Neuronal stem cell (in vitro differentiated cells): ENCODE measurements at regions not wholly inside any gene's neighbourhood (a gene's known extent, or its start where the extent isn't known, plus 50 kb on each side); places are given as distances from the start of the nearest gene placed in this dataset.
A peak's percentile ranks its signal among the peaks of the same experiment; 100 is the strongest.

Source experiments
- DNase-seq: peaks from one replicate; pipeline ENCODE4 v3.0.0-alpha.2; 2013; ENCODE audit warnings: low spot score
- H2AFZ ChIP-seq: one replicate; pipeline ENCODE4 v1.6.1; 2013; ENCODE audit warnings: mild to moderate bottlenecking, low read length, inconsistent platforms
- H2AK5ac ChIP-seq: 2 replicates; pipeline ENCODE4 v1.6.1; 2013; ENCODE audit warnings: low read depth, mild to moderate bottlenecking, inconsistent platforms, low read length, moderate library complexity, mixed read lengths
- H2BK120ac ChIP-seq: 2 replicates; pipeline ENCODE4 v1.6.1; 2013; ENCODE audit warnings: low read depth, mild to moderate bottlenecking, inconsistent platforms, low read length, moderate library complexity, mixed read lengths
- H2BK12ac ChIP-seq: one replicate; pipeline ENCODE4 v1.6.1; 2013; ENCODE audit warnings: low read length, inconsistent platforms
- H2BK15ac ChIP-seq: 2 replicates; pipeline ENCODE4 v1.6.1; 2013; ENCODE audit warnings: mild to moderate bottlenecking, low read length, inconsistent platforms, mixed read lengths
- H2BK5ac ChIP-seq: one replicate; pipeline ENCODE4 v1.6.1; 2013; ENCODE audit warnings: inconsistent platforms, mild to moderate bottlenecking, low read length, moderate library complexity
- H3K14ac ChIP-seq: one replicate; pipeline ENCODE4 v1.6.1; 2013; ENCODE audit warnings: low read length, inconsistent platforms
- H3K18ac ChIP-seq: 2 replicates; pipeline ENCODE4 v1.6.1; 2013; ENCODE audit warnings: low read length, inconsistent platforms
- H3K23ac ChIP-seq: 2 replicates; pipeline ENCODE4 v1.6.1; 2013; ENCODE audit warnings: low read depth, mild to moderate bottlenecking, mixed read lengths, low read length, inconsistent platforms; ENCODE audit not compliant: poor library complexity
- H3K27ac ChIP-seq: replicated peaks from 3 replicates; pipeline ENCODE4 v1.5.1; 2013; ENCODE audit warnings: low read length, inconsistent platforms
- H3K27me3 ChIP-seq, 3 experiments: 2 replicates each; pipeline ENCODE4 v1.6.1; 2013; ENCODE audit warnings: low read length in 3 of 3, mild to moderate bottlenecking in 2 of 3, inconsistent platforms in 1 of 3, low read depth in 1 of 3, mixed read lengths in 1 of 3, moderate library complexity in 1 of 3; ENCODE audit not compliant: control insufficient read depth in 3 of 3, insufficient read depth in 3 of 3
- H3K36me3 ChIP-seq, 2 donors: replicated peaks in 1 of 2; 2 replicates each; pipeline ENCODE4 v1.6.1; 2013; ENCODE audit warnings: low read length in 2 of 2; ENCODE audit not compliant: control insufficient read depth in 2 of 2, insufficient read depth in 2 of 2
- H3K4ac ChIP-seq: 2 replicates; pipeline ENCODE4 v1.6.1; 2013; ENCODE audit warnings: inconsistent platforms, mild to moderate bottlenecking, low read length, moderate library complexity
- H3K4me1 ChIP-seq, 2 donors: 1 replicate in 1 of 2; 2 replicates in 1 of 2; pipeline ENCODE4 v1.6.1; 2013; ENCODE audit warnings: low read length in 2 of 2, low read depth in 1 of 2; ENCODE audit not compliant: control insufficient read depth in 2 of 2, insufficient read depth in 1 of 2
- H3K4me2 ChIP-seq: one replicate; pipeline ENCODE4 v1.6.1; 2013; ENCODE audit warnings: mild to moderate bottlenecking, low read length, inconsistent platforms; ENCODE audit not compliant: insufficient read depth, poor library complexity, severe bottlenecking
- H3K4me3 ChIP-seq, 2 donors: 2 replicates each; pipeline ENCODE4 v1.5.1; 2013; ENCODE audit warnings: low read length in 2 of 2, mild to moderate bottlenecking in 2 of 2, inconsistent platforms in 1 of 2, moderate library complexity in 1 of 2
- H3K79me1 ChIP-seq: one replicate; pipeline ENCODE4 v1.6.1; 2013; ENCODE audit warnings: low read depth, mild to moderate bottlenecking, inconsistent platforms, low read length, moderate library complexity
- H3K9ac ChIP-seq: one replicate; pipeline ENCODE4 v1.6.1; 2013; ENCODE audit warnings: mild to moderate bottlenecking, low read depth, low read length, inconsistent platforms; ENCODE audit not compliant: poor library complexity
- H3K9me3 ChIP-seq, 2 donors: replicated peaks in 1 of 2; 2 replicates each; pipeline versions ENCODE3 to v1.6.1; 2013; ENCODE audit warnings: low read length in 2 of 2, mild to moderate bottlenecking in 2 of 2, inconsistent platforms in 1 of 2, low read depth in 1 of 2, mixed read lengths in 1 of 2, moderate library complexity in 1 of 2; ENCODE audit not compliant: control insufficient read depth in 2 of 2, insufficient read depth in 1 of 2
- H4K8ac ChIP-seq: one replicate; pipeline ENCODE4 v1.6.1; 2013; ENCODE audit warnings: low read depth, mild to moderate bottlenecking, inconsistent platforms, low read length, moderate library complexity
- H4K91ac ChIP-seq: one replicate; pipeline ENCODE4 v1.6.1; 2013; ENCODE audit warnings: low read length, low read depth, mild to moderate bottlenecking, inconsistent platforms; ENCODE audit not compliant: poor library complexity
- WGBS, 2 donors: extraction: QIAGEN DNeasy Blood & Tissue Kit; methylation state at CpG; one replicate each; pipeline ENCODE4 v1.1.7; 2013; ENCODE audit warnings: missing lambda C conversion rate in 2 of 2, mixed read lengths in 1 of 2; ENCODE audit not compliant: insufficient read length in 2 of 2, insufficient replicate concordance in 1 of 2; ENCODE audit errors: extremely low coverage in 2 of 2; 5-methylcytosine and 5-hydroxymethylcytosine counted together

DNA sequence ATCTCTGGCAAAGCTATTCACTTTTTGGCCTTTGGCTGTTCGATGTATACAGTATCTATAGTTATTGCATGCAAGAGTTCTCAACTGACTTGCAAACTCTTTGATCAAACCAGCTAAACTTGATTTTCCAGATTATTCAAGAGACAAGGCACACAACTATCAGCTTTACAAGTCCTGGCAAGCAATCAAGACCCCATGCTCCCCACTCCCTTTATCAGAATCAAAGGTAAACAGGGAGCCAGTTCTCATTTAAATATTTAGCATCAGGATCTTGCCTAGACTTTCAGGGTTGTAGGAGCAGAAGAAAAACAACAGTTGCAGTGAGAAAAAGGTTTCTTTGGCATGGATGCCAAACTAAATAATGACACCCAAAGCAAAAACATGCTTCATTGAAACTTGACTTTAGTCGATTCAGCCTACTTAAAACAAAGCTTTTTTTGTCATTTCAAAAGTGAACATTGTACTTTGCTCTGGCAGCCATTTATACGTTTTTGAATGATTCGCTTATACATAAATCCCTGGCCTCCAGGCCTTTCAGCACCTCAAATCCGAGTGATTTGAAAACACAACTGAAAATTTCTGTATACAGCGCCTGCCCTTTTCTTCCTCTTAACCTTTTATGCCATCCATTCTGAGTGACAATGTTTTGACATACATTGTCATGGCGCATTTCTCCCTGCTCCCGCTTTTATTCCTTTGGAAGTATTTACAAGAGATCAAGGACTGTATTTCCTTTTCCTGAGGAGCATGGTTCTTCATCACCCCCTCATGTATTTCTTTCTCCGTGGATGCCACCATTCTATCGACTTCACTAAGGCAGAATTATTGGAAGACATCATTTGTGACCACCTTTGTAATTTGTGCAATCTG is 340.8 kb downstream of the KLF5 start:
- no peak overlapping the region for H2AK5ac ChIP-seq
- H3K18ac ChIP-seq, result no peak overlapping the region
- H2BK15ac ChIP-seq, result no peak overlapping the region
- no peak overlapping the region for H3K9ac ChIP-seq
- no peak overlapping the region for H2BK120ac ChIP-seq
- no peak overlapping the region for H3K23ac ChIP-seq
- H3K27me3 ChIP-seq, result peaks cover 0 to 8% (median 0%) of the 10 kb centered on the region in 3 experiments
- H3K14ac ChIP-seq, result no peak overlapping the region
- H3K4ac ChIP-seq, result no peak overlapping the region
- H3K27ac ChIP-seq, result no peak overlapping the region
- no peak overlapping the region for H3K4me2 ChIP-seq
- peaks cover 0 to 8% of the 10 kb centered on the region in 2 donors for H3K4me1 ChIP-seq
- no peak overlapping the region for H2BK12ac ChIP-seq
- no peak overlapping the region for H2AFZ ChIP-seq
- H3K9me3 ChIP-seq, result no peaks in the 10 kb centered on the region
- DNase-seq, result no peak
- H3K79me1 ChIP-seq, result no peaks in the 10 kb centered on the region
- H2BK5ac ChIP-seq, result no peak overlapping the region
- no peak overlapping the region for H4K8ac ChIP-seq
- no CpG with 5 or more reads among the region's 10 CpGs for WGBS, 2 donors
- H3K36me3 ChIP-seq, result no peaks in the 10 kb centered on the region
- H3K4me3 ChIP-seq, result no peak overlapping the region
- no peak overlapping the region for H4K91ac ChIP-seq

DNA sequence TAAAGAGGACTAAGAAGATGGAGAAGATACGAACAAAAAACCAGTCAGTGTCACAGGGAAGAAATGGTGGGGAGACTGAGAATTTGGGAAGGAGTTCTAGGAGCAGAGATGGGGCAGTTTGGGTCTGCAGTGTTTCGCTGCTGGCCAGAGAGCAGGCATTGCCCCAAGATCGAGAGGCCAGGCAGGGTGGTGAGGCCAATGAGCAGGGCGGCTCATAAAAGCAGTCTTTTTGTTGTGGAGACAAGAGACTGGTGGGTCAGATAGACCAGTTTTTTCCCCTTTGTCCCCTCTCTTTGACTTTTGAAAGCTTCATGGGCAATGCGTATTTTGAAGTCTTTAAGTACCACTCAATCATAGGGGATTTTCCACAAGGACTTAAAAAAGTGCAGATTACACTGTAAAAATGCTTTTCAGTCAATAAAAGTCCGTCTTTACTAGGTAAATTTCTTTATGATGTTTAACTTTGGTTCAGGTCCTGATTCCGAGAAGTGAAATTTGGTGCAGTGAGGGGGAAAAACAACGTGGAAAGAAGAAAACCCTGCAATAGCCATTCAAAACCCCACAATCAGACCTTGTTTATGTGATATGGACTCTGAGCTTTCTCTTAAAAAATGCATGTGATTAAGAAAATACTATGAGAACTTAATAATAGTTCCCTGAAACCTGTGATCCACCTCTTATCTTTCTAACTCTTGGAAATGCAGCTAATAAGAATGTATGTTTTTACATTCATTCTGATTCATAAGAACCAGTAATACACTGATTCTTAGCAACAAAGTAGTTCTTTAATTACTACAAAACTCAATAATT is 338.9 kb downstream of the KLF5 start:
- Histone ChIP-seq H3K4me2 (no peak overlapping the region), H3K23ac (no peak overlapping the region), H2BK120ac (no peak overlapping the region), H4K91ac (no peak overlapping the region), H3K18ac (peak overlapping the region; percentile 77), H2BK5ac (no peak overlapping the region), H3K36me3 (no peaks in the 10 kb centered on the region), H3K14ac (no peak overlapping the region), H3K9ac (no peak overlapping the region), H3K79me1 (no peaks in the 10 kb centered on the region), H2BK15ac (no peak overlapping the region), H3K9me3 (no peaks in the 10 kb centered on the region), H2AFZ (no peak overlapping the region), H3K4ac (no peak overlapping the region), H3K27ac (no peak overlapping the region), H4K8ac (no peak overlapping the region), H3K4me1 (peaks cover 0 to 8% of the 10 kb centered on the region in 2 donors), H3K4me3 (no peak overlapping the region), H2BK12ac (no peak overlapping the region), H2AK5ac (no peak overlapping the region), H3K27me3 (peaks cover 0 to 8% (median 0%) of the 10 kb centered on the region in 3 experiments)
- WGBS, 2 donors, result no CpG with 5 or more reads among the region's 8 CpGs
- no peak for DNase-seq

DNA sequence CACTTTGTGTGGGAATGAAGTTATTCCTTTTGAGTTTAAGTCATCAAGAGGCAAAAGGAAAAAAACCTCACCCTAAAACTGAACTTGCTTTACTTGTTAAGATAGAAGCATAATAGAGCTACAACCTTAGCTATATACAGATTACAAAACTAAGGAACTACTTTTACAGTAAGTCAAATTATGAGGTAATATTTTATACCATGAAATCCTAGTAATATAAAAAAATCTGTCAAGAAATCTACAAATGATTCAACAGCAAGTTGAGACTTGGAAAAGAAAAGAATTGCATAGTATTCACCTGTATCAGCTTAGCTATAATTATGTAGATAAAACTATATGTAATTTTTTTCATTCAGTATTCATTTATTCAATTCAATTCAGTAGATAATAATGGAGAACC is 335.3 kb downstream of the KLF5 start:
- Histone ChIP-seq H2BK15ac (no peak overlapping the region), H2BK12ac (no peak overlapping the region), H3K27ac (no peak overlapping the region), H2AK5ac (no peak overlapping the region), H2BK120ac (no peak overlapping the region), H3K14ac (no peak overlapping the region), H2AFZ (no peak overlapping the region), H3K27me3 (peaks cover 0 to 8% (median 0%) of the 10 kb centered on the region in 3 experiments), H3K9ac (no peak overlapping the region), H3K4me1 (peaks cover 0 to 8% of the 10 kb centered on the region in 2 donors), H3K23ac (no peak overlapping the region), H3K79me1 (no peaks in the 10 kb centered on the region), H3K36me3 (no peaks in the 10 kb centered on the region), H3K4ac (no peak overlapping the region), H3K4me3 (no peak overlapping the region), H3K4me2 (no peak overlapping the region), H3K9me3 (no peaks in the 10 kb centered on the region), H2BK5ac (no peak overlapping the region), H4K91ac (no peak overlapping the region), H3K18ac (no peak overlapping the region), H4K8ac (no peak overlapping the region)
- no peak for DNase-seq

DNA sequence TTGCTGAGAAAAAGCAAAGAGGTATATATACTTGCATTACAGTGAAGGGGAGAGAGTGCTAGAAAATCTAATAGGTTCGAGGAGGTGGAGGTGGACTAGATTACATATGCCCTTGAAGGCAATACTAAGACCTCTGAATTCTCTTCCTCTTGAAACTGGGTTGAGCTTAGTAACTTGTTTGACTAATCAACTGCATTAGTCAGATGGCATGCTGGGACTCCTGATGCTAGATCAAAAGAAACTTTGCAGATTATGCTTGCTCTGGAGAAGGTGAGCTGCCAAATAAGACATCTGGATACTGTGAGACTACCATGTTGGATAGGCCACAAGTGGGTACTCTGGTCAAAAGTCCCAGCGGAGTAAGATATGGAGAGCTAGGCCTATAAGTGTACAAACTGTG is 331.3 kb downstream of the KLF5 start:
- H3K36me3 ChIP-seq, result no peaks in the 10 kb centered on the region
- H2BK12ac ChIP-seq, result no peak overlapping the region
- H3K4me2 ChIP-seq, result no peak overlapping the region
- no peak overlapping the region for H4K91ac ChIP-seq
- no peaks in the 10 kb centered on the region for H3K9me3 ChIP-seq
- H2AK5ac ChIP-seq, result no peak overlapping the region
- H3K18ac ChIP-seq, result no peak overlapping the region
- H3K4ac ChIP-seq, result no peak overlapping the region
- no peak overlapping the region for H3K27ac ChIP-seq
- H3K27me3 ChIP-seq, result no peaks in the 10 kb centered on the region
- H2BK5ac ChIP-seq, result no peak overlapping the region
- no peaks in the 10 kb centered on the region for H3K79me1 ChIP-seq
- H2BK120ac ChIP-seq, result no peak overlapping the region
- H3K14ac ChIP-seq, result no peak overlapping the region
- no peaks in the 10 kb centered on the region for H3K4me1 ChIP-seq
- WGBS, 2 donors, result no CpG with 5 or more reads among the region's 2 CpGs
- no peak overlapping the region for H4K8ac ChIP-seq
- H3K9ac ChIP-seq, result no peak overlapping the region
- no peak overlapping the region for H2BK15ac ChIP-seq
- no peak overlapping the region for H3K23ac ChIP-seq
- no peak for DNase-seq
- H3K4me3 ChIP-seq, result no peak overlapping the region
- H2AFZ ChIP-seq, result no peak overlapping the region
